ENCODE measurements at regions not wholly inside any gene's neighbourhood (a gene's known extent, or its start where the extent isn't known, plus 50 kb on each side); places are given as distances from the start of the nearest gene placed in this dataset.
"Not testable (repeated sequence)": the region's sequence is repeated elsewhere in the genome, so short reads cannot be mapped to it uniquely, and the experiment has no call there.

DNA sequence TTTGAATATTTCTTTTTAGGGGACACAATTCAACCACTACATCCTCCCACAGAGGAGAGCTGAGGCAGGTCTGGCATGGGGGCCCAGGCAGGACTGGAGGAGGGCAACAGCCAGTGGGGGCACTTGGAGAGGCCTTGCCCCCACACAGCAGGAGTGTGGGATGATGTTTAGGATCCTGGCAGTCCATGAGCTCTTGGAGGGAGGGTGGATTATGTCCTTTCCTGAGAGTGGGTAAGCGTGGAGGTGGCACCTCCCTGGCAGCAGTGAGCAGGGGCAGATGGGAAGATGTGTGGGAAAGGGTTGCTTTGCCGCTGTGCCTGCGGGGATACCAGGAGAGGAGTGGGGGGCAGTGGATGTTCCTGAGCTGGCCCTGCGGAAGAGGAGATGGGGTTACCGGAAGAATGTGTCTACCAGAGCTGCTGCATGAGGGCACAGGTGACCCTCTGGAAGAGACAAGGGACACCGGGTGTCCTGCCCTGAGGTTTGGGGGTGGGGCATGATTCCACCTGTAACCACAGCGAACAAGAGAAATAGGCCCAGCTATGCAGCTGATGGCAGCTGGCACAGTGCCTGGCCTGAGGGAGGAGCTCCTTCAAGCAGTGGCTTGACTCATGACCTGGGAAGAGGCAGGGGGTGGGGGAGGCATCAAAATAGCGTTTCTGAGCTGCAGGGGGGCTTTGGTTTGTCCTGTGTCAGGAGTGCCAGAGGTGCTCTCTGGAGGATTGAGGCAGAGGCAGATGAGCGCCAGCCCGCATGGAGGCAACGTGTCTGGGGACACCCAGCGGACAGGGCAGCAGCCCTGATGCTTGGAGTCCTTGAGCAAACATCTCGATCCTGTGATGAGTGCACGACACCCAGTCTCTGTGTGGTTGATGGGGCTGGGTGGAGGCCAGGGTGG is 123.9 kb upstream of the TMPRSS2 start:
- no peak for DNase-seq

DNA sequence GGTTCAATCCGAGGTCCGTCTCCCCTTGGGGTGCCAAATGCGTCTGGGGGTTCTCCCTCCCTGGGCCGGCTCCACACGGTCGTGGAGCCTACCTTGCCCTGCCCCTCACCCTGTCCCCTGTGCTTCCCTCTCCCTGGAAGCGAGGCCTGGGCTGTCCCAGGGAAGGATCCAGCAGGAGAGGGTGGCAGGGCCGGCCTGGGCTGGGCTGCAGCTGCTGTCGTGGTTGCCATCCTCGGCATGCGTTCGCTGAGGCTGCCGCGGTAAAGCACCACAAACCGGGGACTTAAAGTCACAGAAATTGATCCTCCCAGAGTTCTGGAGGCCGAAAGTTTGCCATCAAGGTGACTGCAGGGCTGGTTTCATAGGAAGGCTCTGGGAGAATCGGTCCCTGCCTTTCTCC is 123.0 kb upstream of the TMPRSS2 start:
- no peak for DNase-seq

DNA sequence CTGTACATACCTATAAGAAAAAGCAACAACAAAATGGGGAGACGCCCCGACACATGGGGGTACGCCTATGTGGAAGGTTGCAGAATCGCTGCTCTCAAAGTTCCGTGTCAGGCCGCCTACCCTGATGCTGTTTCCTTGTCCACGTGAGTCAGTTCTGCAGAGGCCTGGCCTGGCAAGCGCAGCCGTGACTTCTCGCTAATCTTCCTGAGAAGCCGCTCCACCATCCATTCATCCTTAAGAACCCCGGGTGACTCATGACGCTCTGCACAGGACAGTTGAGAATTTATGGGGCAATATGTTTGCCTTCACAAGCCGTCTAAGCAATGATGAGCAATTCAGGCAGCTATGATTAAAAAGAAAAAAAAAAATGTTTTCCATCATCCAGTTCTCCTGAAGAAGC is 122.3 kb upstream of the TMPRSS2 start:
- DNase-seq: no peak

DNA sequence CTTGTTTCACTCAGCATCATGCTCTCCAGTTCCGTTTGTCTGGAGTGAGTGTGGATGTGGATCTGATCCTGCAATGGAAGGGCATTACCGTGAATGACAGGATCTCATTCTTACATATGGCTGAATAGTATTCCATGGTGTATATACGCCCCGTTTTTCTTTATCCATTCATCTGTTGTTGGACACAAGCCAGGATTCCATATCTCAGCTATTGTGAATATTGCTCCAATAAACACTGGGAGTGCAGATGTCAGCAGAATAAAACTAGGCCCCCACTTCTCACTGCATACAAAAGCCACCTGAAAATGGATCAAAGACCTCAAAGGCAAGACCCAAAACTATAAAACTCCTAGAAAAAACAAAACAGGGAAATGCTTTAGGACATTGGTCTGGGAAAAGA is 120.3 kb upstream of the TMPRSS2 start:
- no peak for DNase-seq

DNA sequence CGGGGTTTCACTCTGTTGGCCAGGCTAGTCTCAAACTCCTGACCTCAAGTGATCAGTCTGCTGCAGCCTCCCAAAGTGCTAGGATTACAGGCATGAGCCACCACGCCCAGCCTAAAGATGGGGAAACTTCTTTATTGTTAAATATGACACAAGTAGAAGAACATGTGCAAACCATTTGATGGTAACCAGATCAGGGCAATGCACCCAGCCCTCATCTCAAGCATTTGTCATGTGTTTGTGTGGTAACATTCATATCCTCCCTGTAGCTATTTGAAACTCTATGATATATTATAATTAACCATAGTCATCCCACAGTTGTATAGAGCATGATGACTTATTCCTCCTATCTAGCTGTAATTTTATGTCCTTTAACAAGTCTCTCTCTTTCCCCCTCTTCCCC is 119.5 kb upstream of the TMPRSS2 start:
- peak; percentile 38 for DNase-seq

DNA sequence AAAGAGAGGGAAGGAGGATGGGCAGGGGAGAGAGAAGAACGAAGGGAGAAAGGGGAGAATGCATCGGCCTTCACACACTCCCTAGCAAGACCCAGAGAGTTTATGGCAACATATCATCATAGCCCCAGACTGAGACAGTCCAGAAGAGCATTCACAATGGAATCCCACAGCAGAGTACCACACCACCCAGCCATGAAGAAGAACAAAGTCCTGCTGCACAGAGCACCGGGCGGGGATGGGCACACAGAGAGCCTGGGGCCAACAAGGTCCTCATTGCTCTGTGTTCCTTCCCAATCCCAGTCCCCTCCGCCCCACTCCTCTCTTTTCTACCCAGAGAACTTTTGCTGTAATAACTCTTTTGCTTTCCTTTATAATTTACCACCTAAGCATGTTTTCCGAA is 118.1 kb upstream of the TMPRSS2 start:
- no peak for DNase-seq

DNA sequence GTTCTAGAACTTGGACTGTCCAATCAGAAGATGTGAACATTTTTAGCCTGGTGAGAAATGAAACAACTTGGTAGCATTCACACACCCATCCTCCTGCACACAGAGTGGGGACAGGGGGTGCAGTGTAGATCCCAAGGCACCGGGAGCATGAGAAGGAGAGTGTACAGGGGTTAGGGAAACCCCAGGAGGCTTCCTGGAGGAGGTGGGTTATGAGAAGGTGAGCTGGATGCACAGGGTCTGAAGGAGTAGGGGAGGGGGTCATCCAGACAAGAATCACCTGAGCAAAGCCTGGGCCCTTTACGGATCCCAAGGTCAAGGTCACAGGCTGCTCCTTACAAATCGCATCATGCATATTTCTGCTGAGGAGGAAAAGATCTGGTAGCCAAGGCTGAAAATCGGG is 117.5 kb upstream of the TMPRSS2 start:
- DNase-seq: no peak

DNA sequence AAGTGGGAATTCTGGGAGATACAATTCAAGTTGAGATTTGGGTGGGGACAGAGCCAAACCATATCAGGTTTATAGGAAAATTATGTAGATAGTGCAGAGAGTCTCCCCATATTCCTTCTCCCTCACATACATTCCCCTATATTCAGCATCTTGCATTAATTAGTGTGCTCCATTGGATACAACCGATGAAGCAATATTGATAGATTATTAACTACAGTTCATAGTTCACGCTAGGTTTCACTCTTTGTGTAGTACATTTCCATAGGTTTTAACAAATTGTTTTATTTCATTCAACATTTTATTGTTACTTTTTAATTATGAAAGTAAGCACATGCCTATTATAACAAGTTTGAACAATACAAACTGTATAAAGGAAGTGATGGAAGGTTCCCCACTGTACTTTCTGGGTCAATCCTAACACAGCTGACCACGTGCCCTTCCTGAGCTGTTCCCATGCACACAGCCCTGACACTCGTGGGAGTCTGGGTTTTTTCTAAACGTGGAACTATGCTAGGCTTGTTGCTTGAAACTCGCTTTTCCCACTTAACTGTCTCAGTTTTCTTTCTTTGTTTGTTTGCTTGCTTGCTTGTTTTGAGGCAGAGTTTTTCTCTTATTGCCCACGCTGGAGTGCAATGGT is 116.8 kb upstream of the TMPRSS2 start:
- no peak for DNase-seq

DNA sequence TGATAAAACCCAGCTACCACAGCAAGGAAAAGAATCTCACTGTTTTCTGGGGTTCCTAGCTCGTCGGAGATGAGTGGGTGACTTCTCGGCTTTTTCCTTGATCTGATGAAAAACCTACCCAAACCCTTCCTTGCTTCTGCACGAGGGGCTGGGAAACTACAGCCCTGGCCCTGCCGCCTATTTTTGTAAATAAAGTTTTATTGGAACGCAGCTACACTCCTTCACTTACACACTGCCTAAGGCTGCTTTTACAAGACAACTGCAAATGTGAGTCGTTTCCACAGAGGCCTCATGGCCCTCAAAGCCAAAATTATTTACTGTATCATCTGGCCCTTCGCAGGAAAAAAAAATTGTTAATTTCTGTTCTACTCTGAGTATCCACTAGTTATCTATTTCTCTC is 116.0 kb upstream of the TMPRSS2 start:
- DNase-seq: no peak

DNA sequence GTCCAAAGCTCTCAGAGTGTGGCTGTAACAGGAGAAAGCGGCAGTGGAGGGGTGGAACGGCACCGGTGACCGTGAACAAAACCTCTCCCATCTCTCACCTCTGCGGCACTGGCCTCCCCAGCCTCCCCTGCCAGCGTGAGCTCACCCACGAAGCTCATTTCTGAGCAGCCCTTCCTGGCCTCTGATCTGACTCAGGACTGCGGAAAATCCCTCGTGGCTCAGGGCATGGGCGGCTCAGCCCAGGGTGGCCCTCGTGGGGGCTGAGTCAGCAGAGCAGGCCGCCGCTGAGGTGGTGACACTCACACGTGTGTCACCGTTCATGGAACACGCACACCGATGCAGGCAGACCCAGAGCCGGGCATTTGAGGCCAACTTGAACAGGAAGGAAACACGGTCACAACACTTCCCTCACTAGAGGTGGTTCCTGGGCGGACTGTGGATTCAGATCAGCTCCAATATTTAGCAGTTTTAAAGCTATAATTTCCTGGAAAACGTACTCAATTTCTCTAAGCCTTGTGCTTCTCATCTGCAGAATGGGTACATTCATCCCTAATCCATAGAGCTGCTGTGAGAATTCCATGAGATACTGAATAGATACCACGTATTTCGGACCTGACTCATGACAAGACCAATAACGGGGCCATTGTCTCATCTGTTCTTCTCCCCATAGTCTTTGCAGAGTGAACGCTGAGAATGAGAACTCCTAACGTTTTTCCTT is 115.0 kb upstream of the TMPRSS2 start:
- DNase-seq: no peak

DNA sequence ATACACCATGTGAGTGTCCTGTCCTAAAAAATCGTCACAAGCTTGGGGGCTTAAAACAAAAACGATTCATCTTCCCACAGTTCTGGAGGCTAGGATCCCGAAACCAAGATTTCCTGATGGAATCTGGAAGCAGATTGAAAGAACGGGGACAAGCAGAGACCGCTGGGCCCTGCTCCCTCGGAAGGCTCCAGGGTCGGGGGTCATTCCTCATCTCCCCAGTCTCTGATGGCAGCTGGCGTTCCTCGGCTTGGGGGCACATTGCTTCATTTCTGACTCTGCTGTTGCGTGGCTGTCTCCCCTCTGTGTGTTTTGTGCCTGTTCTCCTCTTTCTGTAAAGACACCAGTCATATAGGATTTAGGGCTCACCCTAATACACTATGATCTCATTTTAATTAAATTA is 114.2 kb upstream of the TMPRSS2 start:
- no peak for DNase-seq

DNA sequence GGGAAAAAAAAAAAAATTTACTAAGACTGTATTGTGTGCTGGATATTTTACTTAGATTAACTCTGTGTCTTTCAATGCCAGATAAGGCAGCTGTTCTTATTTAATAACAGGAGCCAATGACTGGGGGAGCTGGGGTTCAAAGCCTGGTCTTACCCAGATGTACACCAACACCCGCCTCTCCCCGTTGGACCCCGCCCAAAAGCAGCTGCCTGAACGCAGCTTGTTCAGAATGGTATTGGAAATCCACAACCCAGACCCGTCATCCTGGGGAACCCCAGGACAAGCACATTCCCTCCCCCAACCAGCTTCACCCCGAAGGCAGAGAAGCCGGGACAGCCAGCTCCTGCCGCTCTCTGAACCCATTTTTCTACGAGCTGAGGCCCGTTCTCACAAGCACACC is 113.6 kb upstream of the TMPRSS2 start:
- peak; percentile 64 for DNase-seq

DNA sequence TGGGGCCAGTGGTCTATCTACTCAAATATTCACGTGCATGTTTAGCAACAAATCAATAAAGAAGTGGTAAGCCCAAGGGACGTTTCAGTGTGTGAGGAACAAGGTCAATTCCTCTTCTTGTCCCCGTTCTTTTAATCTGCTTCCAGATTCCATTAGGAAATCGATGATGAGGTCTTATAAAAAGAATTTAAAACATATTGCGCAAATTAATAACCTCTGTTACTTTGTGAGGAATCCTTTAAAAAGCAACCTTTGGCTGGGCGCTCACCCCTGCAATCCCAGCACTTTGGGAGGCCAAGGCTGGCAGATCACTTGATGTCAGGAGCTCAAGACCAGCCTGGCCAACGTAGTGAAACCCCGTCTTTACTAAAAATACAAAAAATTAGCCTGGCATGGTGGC is 113.0 kb upstream of the TMPRSS2 start:
- peak; percentile 21 for DNase-seq

DNA sequence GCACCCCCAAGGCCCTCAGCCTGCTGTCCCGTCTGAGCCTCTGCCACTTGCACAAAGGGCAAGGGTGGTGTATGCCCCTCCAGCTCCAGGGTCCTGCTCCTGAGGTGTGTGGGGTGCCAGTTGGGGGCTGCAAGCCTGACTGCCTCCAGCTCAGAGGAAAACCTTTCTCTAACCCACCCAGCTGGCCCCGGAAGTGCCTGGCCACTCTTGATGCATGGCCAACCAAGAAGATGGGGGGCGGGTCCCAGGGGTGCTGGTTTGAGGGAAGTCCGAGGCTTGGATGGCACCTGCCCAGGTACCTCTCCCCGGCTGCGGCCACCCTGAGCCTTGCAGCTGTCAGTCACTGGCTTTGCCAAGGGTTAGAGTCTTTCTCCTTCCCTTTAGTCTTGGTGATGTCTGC is 112.6 kb upstream of the TMPRSS2 start:
- DNase-seq: no peak

DNA sequence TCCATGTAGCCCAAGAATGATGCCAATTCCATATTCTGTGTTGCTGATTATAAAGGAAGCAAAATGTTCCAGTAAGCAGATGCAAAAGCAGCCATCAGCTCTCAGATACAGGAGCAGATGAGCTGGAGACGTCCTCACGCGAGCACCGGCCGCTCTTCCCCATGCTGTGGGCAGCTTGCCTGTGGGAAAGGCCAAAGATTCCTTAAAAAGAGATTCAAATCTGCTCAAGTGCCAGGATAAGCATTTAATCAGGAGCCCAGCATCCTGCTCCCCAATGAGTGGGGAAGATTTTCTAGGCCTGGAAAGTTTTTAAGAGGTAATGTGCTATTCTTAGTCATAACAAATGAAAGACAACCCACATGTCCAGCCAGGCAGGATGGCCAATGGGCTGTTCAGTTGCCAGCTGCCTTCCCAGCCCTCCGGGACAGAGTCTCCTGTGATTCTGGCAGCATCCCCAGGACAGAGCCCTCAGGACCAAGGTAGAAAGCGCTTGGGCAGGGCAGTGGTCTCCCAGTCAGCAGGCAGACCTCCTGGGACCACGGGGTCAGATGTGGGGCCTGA is 108.2 kb upstream of the TMPRSS2 start:
- peak; percentile 90 for DNase-seq

DNA sequence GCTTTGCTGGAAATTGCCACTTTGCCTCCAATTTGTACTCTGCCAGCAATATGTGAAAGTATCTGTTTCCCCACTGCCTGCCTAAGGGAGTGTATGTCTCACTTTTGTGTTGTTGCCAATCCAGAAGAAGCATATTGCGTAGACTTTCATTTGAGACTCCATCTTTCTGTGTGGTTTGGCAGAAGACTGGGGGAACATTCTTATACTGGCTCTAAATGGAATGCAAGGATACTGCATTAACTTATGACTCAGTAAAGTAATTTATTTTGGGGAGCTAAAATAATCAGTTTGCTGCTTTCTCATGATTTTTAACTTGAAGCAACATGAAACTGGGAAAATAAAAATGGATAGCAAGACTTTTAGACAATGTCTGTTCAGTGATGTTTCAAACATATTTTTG is 107.7 kb upstream of the TMPRSS2 start:
- peak; percentile 94 for DNase-seq

DNA sequence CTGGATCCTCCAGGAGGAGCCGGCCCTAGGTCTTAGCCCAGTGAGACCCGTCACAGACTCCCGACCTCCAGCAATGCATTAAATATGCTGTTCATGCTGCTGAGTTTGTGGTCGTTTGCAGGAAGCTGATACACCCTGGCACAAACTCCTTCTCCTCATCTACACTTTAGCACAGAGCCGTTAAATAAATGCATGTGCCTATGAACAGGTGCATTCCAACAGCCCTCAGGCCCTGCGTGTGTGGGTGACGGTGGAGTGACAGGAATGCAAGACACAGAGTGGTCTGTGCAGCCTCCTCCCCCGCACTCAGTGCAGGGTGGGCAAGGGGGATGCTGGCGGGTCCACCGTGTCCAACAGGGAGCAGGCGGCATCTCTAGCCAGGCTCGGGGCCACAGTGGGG is 106.6 kb upstream of the TMPRSS2 start:
- DNase-seq: no peak

DNA sequence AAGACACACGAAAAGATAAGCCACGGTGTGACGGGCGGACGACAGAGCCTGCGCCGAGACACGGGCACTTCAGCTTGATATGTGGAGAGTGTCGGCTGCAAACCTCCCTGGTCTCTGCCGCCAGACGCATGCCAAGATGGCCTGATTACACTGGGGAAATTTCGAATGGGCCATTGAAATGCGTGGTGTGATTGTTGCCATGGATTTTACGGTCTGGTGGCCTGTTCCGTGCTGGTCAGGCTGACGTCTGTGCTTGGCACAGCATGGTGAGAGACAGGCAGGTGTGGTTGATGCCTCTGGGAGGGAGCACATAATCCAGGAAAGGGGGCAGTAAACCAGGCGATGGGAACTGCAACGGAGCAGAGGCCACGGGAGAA is 105.6 kb upstream of the TMPRSS2 start:
- DNase-seq: no peak

DNA sequence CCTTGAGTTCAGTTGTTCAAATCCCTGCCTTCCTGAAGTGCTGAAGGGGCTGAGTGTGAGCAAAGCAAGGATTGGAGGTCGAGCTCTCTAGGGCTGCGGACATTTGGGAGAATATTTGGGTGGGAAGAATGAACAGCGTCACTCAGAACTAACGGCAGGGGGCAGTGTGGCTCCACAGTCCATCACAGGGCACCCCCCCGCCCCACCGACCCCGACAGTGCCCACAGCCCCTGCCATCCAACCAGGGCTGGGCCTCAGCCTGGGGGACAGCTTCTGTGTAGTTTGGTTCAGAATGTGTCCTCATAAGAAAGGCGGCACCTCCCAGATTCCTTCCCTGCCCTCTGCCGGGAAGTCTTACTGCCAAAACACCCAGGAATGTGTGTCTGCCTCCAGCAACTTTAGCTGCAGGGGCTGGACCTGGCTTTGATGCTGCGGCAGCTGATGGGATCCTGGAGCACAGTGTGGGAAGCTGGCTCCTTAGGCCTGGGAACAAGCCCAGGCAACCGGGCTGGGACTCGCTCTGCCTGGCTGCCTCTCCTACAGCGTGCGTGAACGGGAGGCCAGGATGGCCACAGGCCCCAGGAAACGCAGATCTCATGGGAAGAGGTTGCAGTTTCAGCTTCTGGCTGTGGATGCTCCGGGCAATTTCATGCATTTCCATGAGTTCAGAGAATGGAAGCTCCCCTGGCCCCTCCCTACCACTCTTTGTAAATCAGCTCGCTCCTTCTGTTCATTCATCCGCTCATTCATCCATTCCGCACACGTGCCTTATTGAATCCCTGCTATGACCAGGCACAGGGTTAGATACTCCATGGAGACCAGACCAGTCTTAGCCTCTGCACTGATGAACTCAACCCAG is 104.9 kb upstream of the TMPRSS2 start:
- DNase-seq: peak; percentile 90

DNA sequence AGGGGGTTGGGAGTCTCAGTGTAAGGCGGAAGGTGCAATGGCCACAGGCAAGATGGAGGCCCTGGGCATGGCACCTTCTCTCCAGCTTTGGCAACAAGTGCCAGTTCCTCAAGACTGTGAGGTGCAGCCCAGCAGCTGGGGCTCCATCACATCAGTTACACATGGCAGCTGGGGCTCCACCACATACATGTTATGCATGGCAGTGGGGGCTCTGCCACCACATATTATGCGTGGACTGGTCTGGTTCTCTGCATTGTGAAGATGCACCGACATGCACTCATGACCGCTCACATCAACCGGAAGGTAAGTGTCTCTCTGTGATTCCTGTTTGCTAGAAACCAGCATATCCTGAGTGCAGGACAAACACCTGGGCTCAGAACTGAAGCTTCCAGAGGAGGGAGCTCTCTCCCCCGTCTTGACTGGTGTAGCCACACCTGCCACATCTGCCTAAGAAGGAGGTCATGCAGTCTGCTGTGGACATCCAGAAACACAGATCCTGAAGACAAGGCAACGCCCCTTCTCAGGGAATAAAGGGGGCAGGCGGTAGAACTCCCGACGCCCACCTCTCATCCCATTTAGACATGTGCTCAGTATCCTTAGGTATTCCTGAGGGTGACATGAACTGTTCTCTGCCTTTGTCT is 104.1 kb upstream of the TMPRSS2 start:
- no peak for DNase-seq

DNA sequence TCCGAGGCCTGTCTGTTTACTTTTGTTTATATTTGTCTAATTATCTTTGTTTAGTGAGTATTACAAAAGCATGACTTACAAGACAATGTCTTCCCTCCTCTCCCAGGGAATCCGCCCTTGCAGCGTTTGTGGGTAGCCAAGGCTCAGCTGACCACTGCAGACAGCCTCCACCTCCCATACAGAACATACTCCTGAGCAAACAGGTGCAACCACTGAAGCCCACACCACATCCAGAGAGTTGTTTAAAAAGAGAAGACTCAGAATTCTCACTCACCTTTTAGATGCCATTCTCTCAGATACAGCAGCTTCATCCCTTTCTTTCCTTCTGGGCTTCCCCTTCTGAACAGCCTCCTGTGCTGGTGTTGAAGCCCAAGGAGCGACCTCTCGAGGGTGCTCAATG is 103.5 kb upstream of the TMPRSS2 start:
- no peak for DNase-seq

DNA sequence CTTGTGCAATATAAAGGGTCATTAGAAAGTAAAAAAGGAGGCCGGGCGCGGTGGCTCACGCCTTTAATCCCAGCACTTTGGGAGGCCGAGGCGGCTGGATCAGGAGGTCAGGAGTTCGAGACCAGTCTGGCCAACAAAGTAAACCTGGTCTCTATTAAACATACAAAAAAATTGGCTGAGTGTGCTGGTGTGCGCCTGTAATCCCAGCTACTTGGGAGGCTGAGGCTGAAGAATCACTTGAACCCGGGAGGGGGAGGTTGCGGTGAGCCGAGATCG is 102.8 kb upstream of the TMPRSS2 start:
- not testable (repeated sequence) for DNase-seq

Measured in skin of body (tissue), 1 donor.